H1 (cell line): ENCODE measurements at regions not wholly inside any gene's neighbourhood (a gene's known extent, or its start where the extent isn't known, plus 50 kb on each side); places are given as distances from the start of the nearest gene placed in this dataset.

Experiments used
- CHD7 ChIP-seq: fragments of 300-600 bp; sonication (generic); IDR thresholded peaks from 2 replicates; pipeline ENCODE4 v1.7.1; 2012; ENCODE audit warnings: low read length, moderate library complexity, mild to moderate bottlenecking, inconsistent platforms; ENCODE audit not compliant: insufficient replicate concordance
- CREB1 ChIP-seq: IDR thresholded peaks from 2 replicates; pipeline ENCODE4 v1.6.1; 2012; ENCODE audit warnings: inconsistent platforms
- EGR1 ChIP-seq: IDR thresholded peaks from 2 replicates; pipeline ENCODE4 v1.6.1; 2011; ENCODE audit warnings: low read depth, low read length, borderline replicate concordance
- HDAC6 ChIP-seq: IDR thresholded peaks from one replicate; pipeline ENCODE4 v1.7.1; 2012; ENCODE audit warnings: low read depth, mild to moderate bottlenecking, inconsistent platforms, low read length, moderate library complexity

GRCh38 chr22:47734511-47734910 lies 972.1 kb downstream of the TBC1D22A start (continued):
- TF ChIP-seq CHD7 (no peak), CREB1 (no peak), HDAC6 (no peak), EGR1 (no peak)
